Chondrocyte (in vitro differentiated cells): ENCODE measurements at regions not wholly inside any gene's neighbourhood (a gene's known extent, or its start where the extent isn't known, plus 50 kb on each side); places are given as distances from the start of the nearest gene placed in this dataset.

Experiments used
- DNase-seq: peaks from one replicate; pipeline ENCODE4 v3.0.0; 2021; ENCODE audit warnings: mixed read lengths, low spot score
- H3K27ac Mint-ChIP-seq: one replicate; pipeline ENCODE4 v1.8.0; 2021; ENCODE audit warnings: mild to moderate bottlenecking, moderate library complexity, mixed read lengths; ENCODE audit not compliant: unreplicated experiment
- H3K27me3 Mint-ChIP-seq: 2 replicates; pipeline ENCODE4 v1.8.0; 2021; ENCODE audit warnings: low read depth, mixed read lengths
- H3K36me3 Mint-ChIP-seq: 2 replicates; pipeline ENCODE4 v1.8.0; 2021; ENCODE audit warnings: low read depth, mixed read lengths
- H3K4me1 Mint-ChIP-seq: 2 replicates; pipeline ENCODE4 v1.8.0; 2021; ENCODE audit warnings: low read depth, mild to moderate bottlenecking, mixed read lengths
- H3K4me3 Mint-ChIP-seq: one replicate; pipeline ENCODE4 v1.8.0; 2021; ENCODE audit warnings: mild to moderate bottlenecking, moderate library complexity, mixed read lengths; ENCODE audit not compliant: unreplicated experiment
- H3K9me3 Mint-ChIP-seq: 2 replicates; pipeline ENCODE4 v1.8.0; 2021; ENCODE audit warnings: low read depth, mixed read lengths
- TF ChIP-seq, protein P1 (sequence below): fragments of 200-600 bp; sonication (generic); IDR thresholded peaks from 2 replicates; pipeline ENCODE4 v1.5.0; 2021; ENCODE audit warnings: antibody characterized with exemption, mild to moderate bottlenecking, moderate library complexity

- Mint-ChIP-seq H3K27me3 (no peaks in the 10 kb centered on the region), H3K27ac (no peak overlapping the region), H3K4me1 (no peaks in the 10 kb centered on the region), H3K9me3 (no peaks in the 10 kb centered on the region), H3K4me3 (no peak overlapping the region), H3K36me3 (no peaks in the 10 kb centered on the region)
- TF ChIP-seq, protein P1, sequence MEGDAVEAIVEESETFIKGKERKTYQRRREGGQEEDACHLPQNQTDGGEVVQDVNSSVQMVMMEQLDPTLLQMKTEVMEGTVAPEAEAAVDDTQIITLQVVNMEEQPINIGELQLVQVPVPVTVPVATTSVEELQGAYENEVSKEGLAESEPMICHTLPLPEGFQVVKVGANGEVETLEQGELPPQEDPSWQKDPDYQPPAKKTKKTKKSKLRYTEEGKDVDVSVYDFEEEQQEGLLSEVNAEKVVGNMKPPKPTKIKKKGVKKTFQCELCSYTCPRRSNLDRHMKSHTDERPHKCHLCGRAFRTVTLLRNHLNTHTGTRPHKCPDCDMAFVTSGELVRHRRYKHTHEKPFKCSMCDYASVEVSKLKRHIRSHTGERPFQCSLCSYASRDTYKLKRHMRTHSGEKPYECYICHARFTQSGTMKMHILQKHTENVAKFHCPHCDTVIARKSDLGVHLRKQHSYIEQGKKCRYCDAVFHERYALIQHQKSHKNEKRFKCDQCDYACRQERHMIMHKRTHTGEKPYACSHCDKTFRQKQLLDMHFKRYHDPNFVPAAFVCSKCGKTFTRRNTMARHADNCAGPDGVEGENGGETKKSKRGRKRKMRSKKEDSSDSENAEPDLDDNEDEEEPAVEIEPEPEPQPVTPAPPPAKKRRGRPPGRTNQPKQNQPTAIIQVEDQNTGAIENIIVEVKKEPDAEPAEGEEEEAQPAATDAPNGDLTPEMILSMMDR: no peak
- DNase-seq: no peak
Measured at GRCh38 chr22:48523091-48523490, 1304.6 kb downstream of the BRD1 start.

GRCh38 chr22:48522271-48522670 lies 1305.4 kb downstream of the BRD1 start:
- H3K27ac Mint-ChIP-seq: no peak overlapping the region
- no peak overlapping the region for H3K4me3 Mint-ChIP-seq
- H3K9me3 Mint-ChIP-seq: no peaks in the 10 kb centered on the region
- H3K36me3 Mint-ChIP-seq: no peaks in the 10 kb centered on the region
- TF ChIP-seq, protein P1: no peak
- DNase-seq: no peak
- no peaks in the 10 kb centered on the region for H3K4me1 Mint-ChIP-seq
- H3K27me3 Mint-ChIP-seq: no peaks in the 10 kb centered on the region

DNA sequence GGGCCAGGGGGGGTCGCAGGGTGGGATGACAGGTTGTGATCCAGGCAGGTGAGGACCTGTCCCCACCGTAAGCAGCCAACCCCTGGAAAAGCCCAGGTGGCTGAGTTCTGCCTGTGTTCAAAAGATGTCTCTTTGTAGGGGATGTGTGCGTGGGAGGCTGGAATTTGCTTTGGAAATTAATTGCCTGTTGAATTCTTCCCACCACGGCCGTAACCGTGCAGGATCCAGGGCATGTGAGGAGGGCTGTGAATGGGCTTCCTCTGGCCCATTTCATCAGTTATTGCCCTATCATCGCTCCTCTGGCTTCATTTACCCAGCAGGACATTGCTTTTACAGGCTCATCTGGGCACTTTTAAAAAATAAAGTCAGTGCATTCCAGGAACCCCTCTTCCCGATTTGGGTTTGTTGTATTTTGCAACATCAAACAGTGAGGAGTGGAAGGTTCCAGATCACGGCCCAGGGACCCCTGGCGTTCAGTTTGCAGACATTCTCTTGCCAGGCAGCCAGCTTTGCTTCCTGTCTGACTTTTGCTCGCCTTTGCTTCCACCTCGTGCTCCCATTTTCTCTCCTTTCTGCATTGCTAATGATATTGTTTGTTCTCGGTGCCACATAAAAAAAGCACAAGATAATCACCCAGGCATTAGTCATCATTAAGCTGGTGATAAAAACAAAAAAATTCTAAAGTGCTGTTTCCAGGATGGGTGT lies 1306.6 kb downstream of the BRD1 start:
- no peaks in the 10 kb centered on the region for H3K4me1 Mint-ChIP-seq

DNA sequence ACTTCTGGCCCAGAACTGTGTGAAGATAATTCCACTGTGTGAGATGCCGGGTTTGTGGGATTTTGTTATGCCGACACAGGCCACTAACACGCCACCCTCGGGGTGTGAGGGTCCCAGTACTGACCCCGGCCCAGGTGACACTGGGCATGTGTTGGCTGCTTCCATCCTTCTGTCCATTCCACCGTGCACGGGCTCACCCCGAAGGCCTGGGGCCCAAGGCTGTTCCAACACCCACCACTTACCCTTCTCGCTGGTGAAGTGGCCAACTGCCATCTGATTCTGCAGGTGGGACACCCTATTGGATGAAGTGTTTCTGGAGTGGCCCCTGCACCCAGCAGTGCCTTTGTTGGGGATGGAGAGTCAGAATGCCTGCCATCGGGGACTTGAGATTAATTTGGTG lies 1307.5 kb downstream of the BRD1 start:
- Mint-ChIP-seq H3K9me3 (no peaks in the 10 kb centered on the region), H3K27me3 (no peaks in the 10 kb centered on the region), H3K27ac (no peak overlapping the region), H3K4me3 (no peak overlapping the region), H3K4me1 (no peaks in the 10 kb centered on the region), H3K36me3 (no peaks in the 10 kb centered on the region)
- DNase-seq: no peak
- TF ChIP-seq, protein P1: no peak

More for the DNA sequence above, 1306.6 kb downstream of the BRD1 start:
- TF ChIP-seq, protein P1: no peak
- no peaks in the 10 kb centered on the region for H3K36me3 Mint-ChIP-seq
- no peaks in the 10 kb centered on the region for H3K9me3 Mint-ChIP-seq
- no peak overlapping the region for H3K4me3 Mint-ChIP-seq
- no peak for DNase-seq
- H3K27ac Mint-ChIP-seq: no peak overlapping the region
- no peaks in the 10 kb centered on the region for H3K27me3 Mint-ChIP-seq

- Mint-ChIP-seq H3K4me1 (no peaks in the 10 kb centered on the region), H3K27me3 (no peaks in the 10 kb centered on the region), H3K4me3 (no peak overlapping the region), H3K27ac (no peak overlapping the region), H3K9me3 (no peaks in the 10 kb centered on the region), H3K36me3 (no peaks in the 10 kb centered on the region)
- no peak for DNase-seq
- TF ChIP-seq, protein P1: peak; percentile 49
Measured at GRCh38 chr22:48517039-48518030, 1310.3 kb downstream of the BRD1 start.
